Mesenchymal stem cell (in vitro differentiated cells and primary cell): ENCODE measurements at regions not wholly inside any gene's neighbourhood (a gene's known extent, or its start where the extent isn't known, plus 50 kb on each side); places are given as distances from the start of the nearest gene placed in this dataset.

Source experiments
- DNase-seq: peaks from one replicate; pipeline ENCODE4 v3.0.0-alpha.2; 2013
- H2AFZ ChIP-seq: one replicate; pipeline ENCODE4 v1.6.1; 2013; ENCODE audit warnings: low read depth, mild to moderate bottlenecking, control low read depth, inconsistent platforms, low read length, moderate library complexity
- H2AK5ac ChIP-seq: 2 replicates; pipeline ENCODE4 v1.6.1; 2013; ENCODE audit warnings: low read length, moderate library complexity, mild to moderate bottlenecking, inconsistent platforms; ENCODE audit not compliant: severe bottlenecking
- H2BK120ac ChIP-seq: one replicate; pipeline ENCODE4 v1.6.1; 2013; ENCODE audit warnings: low read depth, mild to moderate bottlenecking, inconsistent platforms, low read length, moderate library complexity
- H2BK12ac ChIP-seq, 2 experiments: one replicate each; pipeline ENCODE4 v1.6.1; 2013; ENCODE audit warnings: inconsistent platforms in 2 of 2, low read length in 2 of 2, mild to moderate bottlenecking in 2 of 2, moderate library complexity in 2 of 2, control low read depth in 1 of 2
- H2BK15ac ChIP-seq: one replicate; pipeline ENCODE4 v1.6.1; 2013; ENCODE audit warnings: mild to moderate bottlenecking, low read depth, inconsistent platforms; ENCODE audit not compliant: poor library complexity, severe bottlenecking
- H2BK5ac ChIP-seq: 2 replicates; pipeline ENCODE4 v1.6.1; 2013; ENCODE audit warnings: low read depth, mild to moderate bottlenecking, low read length, control low read depth, inconsistent platforms; ENCODE audit not compliant: poor library complexity, severe bottlenecking
- H3K14ac ChIP-seq, 2 experiments: one replicate each; pipeline ENCODE4 v1.6.1; 2013; ENCODE audit warnings: inconsistent platforms in 2 of 2, low read length in 2 of 2, control low read depth in 1 of 2, mild to moderate bottlenecking in 1 of 2, moderate library complexity in 1 of 2
- H3K18ac ChIP-seq, 2 experiments: one replicate each; pipeline ENCODE4 v1.6.1; 2013; ENCODE audit warnings: inconsistent platforms in 2 of 2, low read length in 2 of 2, control low read depth in 1 of 2, low read depth in 1 of 2, mild to moderate bottlenecking in 1 of 2
- H3K23ac ChIP-seq, 2 experiments: one replicate each; pipeline ENCODE4 v1.6.1; 2013; ENCODE audit warnings: inconsistent platforms in 2 of 2, low read length in 2 of 2, mild to moderate bottlenecking in 2 of 2, moderate library complexity in 2 of 2, control low read depth in 1 of 2
- H3K27ac ChIP-seq: 2 replicates; pipeline ENCODE4 v1.5.1; 2013; ENCODE audit warnings: mild to moderate bottlenecking, moderate library complexity, low read length, control low read depth, inconsistent platforms; ENCODE audit not compliant: poor library complexity, severe bottlenecking
- H3K27me3 ChIP-seq, 2 experiments: 2 replicates each; pipeline versions ENCODE4 v1.6.1 to v1.7.0; 2013; ENCODE audit warnings: low read length in 2 of 2, mild to moderate bottlenecking in 2 of 2, moderate library complexity in 2 of 2, control low read depth in 1 of 2, inconsistent platforms in 1 of 2; ENCODE audit not compliant: control insufficient read depth in 1 of 2, insufficient read depth in 1 of 2
- H3K36me3 ChIP-seq, 2 experiments: 2 replicates each; pipeline versions ENCODE4 v1.6.1 to v1.7.0; 2013; ENCODE audit warnings: low read length in 2 of 2, control low read depth in 1 of 2, inconsistent platforms in 1 of 2, low read depth in 1 of 2, mild to moderate bottlenecking in 1 of 2; ENCODE audit not compliant: insufficient read depth in 2 of 2, control insufficient read depth in 1 of 2
- H3K4ac ChIP-seq, 2 experiments: one replicate each; pipeline ENCODE4 v1.6.1; 2013; ENCODE audit warnings: inconsistent platforms in 2 of 2, low read length in 2 of 2, mild to moderate bottlenecking in 2 of 2, moderate library complexity in 2 of 2, control low read depth in 1 of 2, low read depth in 1 of 2
- H3K4me1 ChIP-seq: 2 replicates; pipeline ENCODE4 v1.6.1; 2013; ENCODE audit warnings: low read depth, low read length, control low read depth; ENCODE audit not compliant: control insufficient read depth, insufficient read depth
- H3K4me2 ChIP-seq: 2 replicates; pipeline ENCODE4 v1.6.1; 2013; ENCODE audit warnings: low read length, mild to moderate bottlenecking, inconsistent platforms; ENCODE audit not compliant: poor library complexity, severe bottlenecking
- H3K4me3 ChIP-seq, 2 experiments: 2 replicates each; pipeline versions ENCODE4 v1.5.1 to v1.7.0; 2013; ENCODE audit warnings: low read length in 2 of 2, mild to moderate bottlenecking in 2 of 2, control low read depth in 1 of 2, low read depth in 1 of 2; ENCODE audit not compliant: insufficient read depth in 1 of 2
- H3K79me1 ChIP-seq: replicated peaks from 2 replicates; pipeline ENCODE4 v1.6.1; 2013; ENCODE audit warnings: mild to moderate bottlenecking, control low read depth, low read length, inconsistent platforms; ENCODE audit not compliant: poor library complexity, severe bottlenecking
- H3K9ac ChIP-seq: 2 replicates; pipeline ENCODE4 v1.7.0; 2013; ENCODE audit warnings: mild to moderate bottlenecking, low read length, moderate library complexity
- H3K9me3 ChIP-seq: 2 replicates; pipeline ENCODE4 v1.7.0; 2013; ENCODE audit warnings: mild to moderate bottlenecking, low read length; ENCODE audit not compliant: control insufficient read depth
- H4K8ac ChIP-seq: one replicate; pipeline ENCODE4 v1.6.1; 2013; ENCODE audit warnings: inconsistent platforms, mild to moderate bottlenecking, low read length, moderate library complexity
- H4K91ac ChIP-seq: one replicate; pipeline ENCODE4 v1.6.1; 2013; ENCODE audit warnings: mild to moderate bottlenecking, low read length, inconsistent platforms
- WGBS: methylation state at CpG from one replicate; pipeline ENCODE4 v1.1.7; 2013; ENCODE audit warnings: mixed read lengths; 5-methylcytosine and 5-hydroxymethylcytosine counted together

GRCh38 chr6:135798751-135799515 is 52.6 kb upstream of the PDE7B start:
- Histone ChIP-seq H3K27ac (no peak overlapping the region), H3K4ac (no peak overlapping the region), H2BK120ac (no peak overlapping the region)

More at GRCh38 chr6:135798751-135799515, 52.6 kb upstream of the PDE7B start:
- H3K9me3 ChIP-seq: no peaks in the 10 kb centered on the region
- no peak overlapping the region for H4K91ac ChIP-seq
- H3K9ac ChIP-seq: no peak overlapping the region
- DNase-seq: no peak
- H3K79me1 ChIP-seq: no peaks in the 10 kb centered on the region
- H2AFZ ChIP-seq: no peak overlapping the region
- H2BK15ac ChIP-seq: no peak overlapping the region
- 90% methylated on average over 3 of the region's 4 CpGs for WGBS
- H4K8ac ChIP-seq: no peak overlapping the region
- no peaks in the 10 kb centered on the region for H3K4me1 ChIP-seq
- no peak overlapping the region for H2BK12ac ChIP-seq
- no peak overlapping the region for H2BK5ac ChIP-seq
- no peak overlapping the region for H3K23ac ChIP-seq
- no peak overlapping the region for H2AK5ac ChIP-seq
- H3K14ac ChIP-seq: no peak overlapping the region
- no peak overlapping the region for H3K4me2 ChIP-seq
- H3K4me3 ChIP-seq: no peak overlapping the region
- no peaks in the 10 kb centered on the region for H3K27me3 ChIP-seq
- no peak overlapping the region for H3K18ac ChIP-seq
- H3K36me3 ChIP-seq: no peaks in the 10 kb centered on the region
